ENCODE measurements at regions not wholly inside any gene's neighbourhood (a gene's known extent, or its start where the extent isn't known, plus 50 kb on each side); places are given as distances from the start of the nearest gene placed in this dataset.

DNA sequence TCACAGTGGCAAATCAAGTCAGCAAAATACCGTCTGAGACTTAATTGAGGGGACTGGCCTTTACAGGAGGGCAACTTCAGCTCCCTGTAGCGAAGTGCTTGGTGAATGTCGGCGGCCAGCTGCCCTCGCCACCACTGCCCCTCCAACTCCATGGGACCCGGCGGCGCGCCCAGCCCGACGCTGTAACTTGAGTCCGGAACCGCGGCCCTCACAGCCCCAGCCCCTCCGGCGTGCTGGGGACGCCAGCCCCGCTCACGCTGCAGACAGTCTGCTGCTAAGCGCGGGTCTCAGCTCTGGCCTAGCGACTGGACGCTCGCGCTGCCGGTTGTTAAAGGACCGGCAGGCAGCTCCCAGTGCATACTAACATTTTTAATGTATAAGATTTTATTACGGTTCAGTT lies 113.4 kb upstream of the NUPR2 start:
- Histone ChIP-seq H3K9me2 (ENCODE audit: insufficient read depth) (no peaks in the 10 kb centered on the region), H3K4me1 (ENCODE audit: insufficient read depth) (no peaks in the 10 kb centered on the region), H3K36me3 (ENCODE audit: low read depth) (no peaks in the 10 kb centered on the region), H3K4me2 (ENCODE audit: unreplicated experiment) (no peak overlapping the region), H3K27ac (no peak overlapping the region), H3F3A (ENCODE audit: insufficient read depth) (no peaks in the 10 kb centered on the region), H3K79me2 (ENCODE audit: insufficient read depth) (no peaks in the 10 kb centered on the region), H4K20me1 (ENCODE audit: insufficient read depth) (no peaks in the 10 kb centered on the region), H3K27me3 (replicated peaks; ENCODE audit: insufficient read depth) (no peaks in the 10 kb centered on the region), H2AFZ (no peak overlapping the region), H3K4me3 (no peak overlapping the region), H3K9ac (no peak overlapping the region), H3K9me3 (ENCODE audit: low read depth) (no peaks in the 10 kb centered on the region)
- DNase-seq = no peak
- WGBS, 2 experiments (ENCODE audit: low coverage in 1 of 2, low lambda C conversion rate in 2 of 2, missing lambda C conversion rate in 2 of 2) = 4 to 6% methylated on average over 24 to 28 of the region's 28 CpGs
- in situ Hi-C loops (cut with MboI) = no loop called here
- TF ChIP-seq EZH2phosphoT487 (IDR thresholded peaks at IDR 0.05; ENCODE audit: insufficient read depth, low read depth) (no peak), EZH2 (IDR thresholded peaks at IDR 0.05; ENCODE audit: insufficient read depth, poor library complexity, severe bottlenecking) (no peak)

DNA sequence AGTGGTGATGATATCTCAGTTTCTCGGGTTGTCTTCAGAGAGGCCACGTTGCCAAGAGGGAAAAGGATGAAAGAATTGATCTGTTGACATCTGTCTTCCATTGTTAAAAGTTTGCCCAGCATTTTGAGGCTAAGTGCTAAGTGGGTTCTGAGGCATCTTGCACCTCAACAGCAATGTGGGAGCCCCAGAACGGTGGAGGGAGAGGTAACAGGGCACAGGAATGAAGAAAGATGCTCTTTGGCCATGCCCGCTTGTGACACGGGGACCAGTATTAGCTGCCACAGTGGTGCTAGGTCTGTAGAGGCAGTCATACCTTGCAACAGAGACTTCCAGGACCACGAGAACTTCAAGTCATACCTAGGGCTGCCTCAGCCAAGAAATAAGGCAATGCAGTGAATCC lies 106.6 kb upstream of the NUPR2 start:
- Histone ChIP-seq H3K9me2 (ENCODE audit: insufficient read depth) (no peaks in the 10 kb centered on the region), H3K27ac (no peak overlapping the region), H3K27me3 (replicated peaks; ENCODE audit: insufficient read depth) (no peaks in the 10 kb centered on the region), H3K4me2 (ENCODE audit: unreplicated experiment) (no peak overlapping the region), H3K4me3 (no peak overlapping the region), H3K4me1 (ENCODE audit: insufficient read depth) (no peaks in the 10 kb centered on the region), H3K9ac (no peak overlapping the region), H2AFZ (no peak overlapping the region), H3K9me3 (ENCODE audit: low read depth) (no peaks in the 10 kb centered on the region), H3K36me3 (ENCODE audit: low read depth) (no peaks in the 10 kb centered on the region), H3K79me2 (ENCODE audit: insufficient read depth) (no peaks in the 10 kb centered on the region), H4K20me1 (ENCODE audit: insufficient read depth) (no peaks in the 10 kb centered on the region), H3F3A (ENCODE audit: insufficient read depth) (no peaks in the 10 kb centered on the region)
- in situ Hi-C loops (cut with MboI) = no loop called here
- 11 to 26% methylated on average over 6 of the region's 6 CpGs for WGBS, 2 experiments (ENCODE audit: low coverage in 1 of 2, low lambda C conversion rate in 2 of 2, missing lambda C conversion rate in 2 of 2)
- DNase-seq = no peak
- TF ChIP-seq EZH2phosphoT487 (IDR thresholded peaks at IDR 0.05; ENCODE audit: insufficient read depth, low read depth) = no peak
- TF ChIP-seq EZH2 (IDR thresholded peaks at IDR 0.05; ENCODE audit: insufficient read depth, poor library complexity, severe bottlenecking) = no peak

DNA sequence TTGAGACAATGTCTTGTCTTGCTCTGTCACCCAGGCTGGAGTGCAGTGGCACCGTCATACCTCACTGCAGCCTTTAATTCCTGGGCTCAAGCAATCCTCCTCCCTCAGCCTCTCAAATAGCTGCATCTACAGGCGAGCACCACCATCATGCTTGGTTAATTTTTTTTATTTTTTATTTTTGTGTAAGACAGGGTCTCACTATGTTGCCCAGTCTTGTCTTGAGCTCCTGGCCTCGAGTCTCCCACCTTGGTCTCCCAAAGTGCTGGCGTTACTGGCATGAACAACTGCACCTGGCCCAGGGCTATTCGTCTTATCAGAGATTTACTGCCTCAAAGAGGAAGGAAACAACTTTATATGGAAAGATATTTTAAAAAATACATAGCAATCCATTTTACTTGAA lies 102.8 kb upstream of the NUPR2 start:
- no peak overlapping the region for H3K4me3 ChIP-seq
- H2AFZ ChIP-seq = no peak overlapping the region
- H3K4me1 ChIP-seq (ENCODE audit: insufficient read depth) = no peaks in the 10 kb centered on the region
- TF ChIP-seq EZH2phosphoT487 (IDR thresholded peaks at IDR 0.05; ENCODE audit: insufficient read depth, low read depth) (no peak), EZH2 (IDR thresholded peaks at IDR 0.05; ENCODE audit: insufficient read depth, poor library complexity, severe bottlenecking) (no peak)
- no peaks in the 10 kb centered on the region for H3K36me3 ChIP-seq (ENCODE audit: low read depth)
- H3K4me2 ChIP-seq (ENCODE audit: unreplicated experiment) = no peak overlapping the region
- H3K79me2 ChIP-seq (ENCODE audit: insufficient read depth) = no peaks in the 10 kb centered on the region
- DNase-seq = no peak
- no peak overlapping the region for H3K27ac ChIP-seq
- no peaks in the 10 kb centered on the region for H4K20me1 ChIP-seq (ENCODE audit: insufficient read depth)
- 5 to 9% methylated on average over 5 of the region's 5 CpGs for WGBS, 2 experiments (ENCODE audit: low coverage in 1 of 2, low lambda C conversion rate in 2 of 2, missing lambda C conversion rate in 2 of 2)
- H3F3A ChIP-seq (ENCODE audit: insufficient read depth) = no peaks in the 10 kb centered on the region
- no peaks in the 10 kb centered on the region for H3K27me3 ChIP-seq (replicated peaks; ENCODE audit: insufficient read depth)
- no peaks in the 10 kb centered on the region for H3K9me2 ChIP-seq (ENCODE audit: insufficient read depth)
- in situ Hi-C loops (cut with MboI) = no loop called here
- H3K9me3 ChIP-seq (ENCODE audit: low read depth) = no peaks in the 10 kb centered on the region
- no peak overlapping the region for H3K9ac ChIP-seq

DNA sequence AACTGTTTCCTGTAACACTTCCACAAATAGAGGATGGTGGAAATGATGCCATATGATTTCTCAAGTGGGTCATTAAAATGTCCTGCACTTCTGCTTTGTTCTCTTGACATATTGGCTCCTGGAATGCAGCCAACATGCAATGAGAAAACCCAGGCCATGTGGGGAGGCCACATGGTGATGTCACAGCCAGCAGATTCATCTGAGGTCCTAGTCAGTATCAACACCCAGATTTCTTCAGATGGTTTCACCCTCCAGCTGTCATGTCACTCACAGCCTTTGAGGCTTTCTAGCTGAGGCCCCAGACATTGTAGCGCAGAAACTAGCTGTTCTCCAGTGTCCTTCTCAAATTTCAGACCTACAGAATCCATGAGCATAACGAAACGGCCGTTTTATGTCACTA lies 102.3 kb upstream of the NUPR2 start:
- Histone ChIP-seq H3K9ac (no peak overlapping the region), H3K27ac (no peak overlapping the region), H3K36me3 (ENCODE audit: low read depth) (no peaks in the 10 kb centered on the region), H3K9me3 (ENCODE audit: low read depth) (no peaks in the 10 kb centered on the region), H3K4me2 (ENCODE audit: unreplicated experiment) (no peak overlapping the region), H3K27me3 (replicated peaks; ENCODE audit: insufficient read depth) (no peaks in the 10 kb centered on the region), H3F3A (ENCODE audit: insufficient read depth) (no peaks in the 10 kb centered on the region), H3K4me3 (no peak overlapping the region), H4K20me1 (ENCODE audit: insufficient read depth) (no peaks in the 10 kb centered on the region), H3K9me2 (ENCODE audit: insufficient read depth) (no peaks in the 10 kb centered on the region), H2AFZ (no peak overlapping the region), H3K4me1 (ENCODE audit: insufficient read depth) (no peaks in the 10 kb centered on the region), H3K79me2 (ENCODE audit: insufficient read depth) (no peaks in the 10 kb centered on the region)
- in situ Hi-C loops (cut with MboI) = no loop called here
- 12 to 24% methylated on average over 4 of the region's 4 CpGs for WGBS, 2 experiments (ENCODE audit: low coverage in 1 of 2, low lambda C conversion rate in 2 of 2, missing lambda C conversion rate in 2 of 2)
- TF ChIP-seq EZH2phosphoT487 (IDR thresholded peaks at IDR 0.05; ENCODE audit: insufficient read depth, low read depth) = no peak
- TF ChIP-seq EZH2 (IDR thresholded peaks at IDR 0.05; ENCODE audit: insufficient read depth, poor library complexity, severe bottlenecking) = no peak
- DNase-seq = no peak

DNA sequence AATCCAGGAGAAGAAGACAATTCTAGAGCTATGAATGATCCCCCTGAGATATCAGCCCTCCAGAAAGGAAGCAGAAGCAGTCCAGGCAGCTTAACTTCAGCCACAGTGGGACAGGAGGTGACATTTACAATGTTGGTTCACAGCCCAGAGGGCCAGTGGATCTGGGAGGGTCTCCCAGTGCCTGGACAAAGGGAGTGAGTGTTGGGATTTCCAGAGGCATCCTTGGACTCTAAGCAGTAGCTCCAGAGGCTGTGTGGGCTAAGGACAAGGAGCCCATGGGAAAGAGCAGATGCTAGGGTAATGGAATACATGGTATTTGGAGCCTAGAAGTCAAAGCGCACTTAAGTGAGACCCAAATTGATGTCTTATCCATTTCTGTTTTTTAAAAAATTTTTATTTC lies 97.4 kb upstream of the NUPR2 start:
- TF ChIP-seq EZH2phosphoT487 (IDR thresholded peaks at IDR 0.05; ENCODE audit: insufficient read depth, low read depth) (no peak), EZH2 (IDR thresholded peaks at IDR 0.05; ENCODE audit: insufficient read depth, poor library complexity, severe bottlenecking) (no peak)
- Histone ChIP-seq H3K79me2 (ENCODE audit: insufficient read depth) (no peaks in the 10 kb centered on the region), H3K36me3 (ENCODE audit: low read depth) (no peaks in the 10 kb centered on the region), H3K4me3 (no peak overlapping the region), H4K20me1 (ENCODE audit: insufficient read depth) (no peaks in the 10 kb centered on the region), H3K9me3 (ENCODE audit: low read depth) (no peaks in the 10 kb centered on the region), H3K9me2 (ENCODE audit: insufficient read depth) (no peaks in the 10 kb centered on the region), H3F3A (ENCODE audit: insufficient read depth) (no peaks in the 10 kb centered on the region), H3K4me2 (ENCODE audit: unreplicated experiment) (no peak overlapping the region), H3K9ac (no peak overlapping the region), H3K27me3 (replicated peaks; ENCODE audit: insufficient read depth) (no peaks in the 10 kb centered on the region), H3K27ac (no peak overlapping the region), H2AFZ (no peak overlapping the region), H3K4me1 (ENCODE audit: insufficient read depth) (no peaks in the 10 kb centered on the region)
- 19 to 45% methylated on average over 1 of the region's 1 CpG for WGBS, 2 experiments (ENCODE audit: low coverage in 1 of 2, low lambda C conversion rate in 2 of 2, missing lambda C conversion rate in 2 of 2)
- in situ Hi-C loops (cut with MboI) = no loop called here
- no peak for DNase-seq

Data from GM23248 (cell line).